Keratinocyte (primary cell): ENCODE measurements at regions not wholly inside any gene's neighbourhood (a gene's known extent, or its start where the extent isn't known, plus 50 kb on each side); places are given as distances from the start of the nearest gene placed in this dataset.

ENCODE experiments used
- DNase-seq: peaks from one replicate; pipeline ENCODE4 v3.0.0-alpha.2; 2011; ENCODE audit warnings: low read depth, missing footprints, low spot score
- FAIRE-seq: peaks from 2 replicates; lab custom pipeline; 2011; peaks lifted over from hg19 to GRCh38; lab: Jason Lieb, UNC
- H2AFZ ChIP-seq: 2 replicates; pipeline ENCODE4 v1.6.0; 2012; ENCODE audit warnings: low read length, control low read depth, inconsistent platforms; ENCODE audit not compliant: control insufficient read depth
- H3K27ac ChIP-seq: 2 replicates; pipeline ENCODE4 v1.5.1; 2011; ENCODE audit warnings: low read length; ENCODE audit not compliant: control insufficient read depth, insufficient read depth
- H3K27me3 ChIP-seq: 3 replicates; pipeline ENCODE4 v1.6.0; 2011; ENCODE audit warnings: low read length; ENCODE audit not compliant: control insufficient read depth, insufficient read depth; ENCODE audit errors: extremely low read depth
- H3K36me3 ChIP-seq, 2 experiments: 2 replicates in 1 of 2; 3 replicates in 1 of 2; pipeline ENCODE4 v1.5.1; 2011; ENCODE audit warnings: low read length in 2 of 2, mild to moderate bottlenecking in 1 of 2; ENCODE audit not compliant: control insufficient read depth in 2 of 2, insufficient read depth in 2 of 2; ENCODE audit errors: extremely low read depth in 1 of 2
- H3K4me1 ChIP-seq: 3 replicates; pipeline ENCODE4 v1.5.1; 2011; ENCODE audit warnings: low read length; ENCODE audit not compliant: control insufficient read depth, insufficient read depth; ENCODE audit errors: extremely low read depth
- H3K4me2 ChIP-seq: 3 replicates; pipeline ENCODE4 v1.6.0; 2011; ENCODE audit warnings: low read depth, low read length; ENCODE audit not compliant: control insufficient read depth, insufficient read depth; ENCODE audit errors: extremely low read depth
- H3K4me3 ChIP-seq, 3 experiments: fragments of 200-600 bp in 1 of 3; sonication (generic) in 1 of 3; 2 replicates in 2 of 3; 3 replicates in 1 of 3; pipeline ENCODE4 v1.5.1; 2011 to 2016; ENCODE audit warnings: low read length in 3 of 3, mild to moderate bottlenecking in 3 of 3, control low read depth in 2 of 3, inconsistent platforms in 1 of 3, low read depth in 1 of 3, mixed read lengths in 1 of 3, mixed run types in 1 of 3, moderate library complexity in 1 of 3; ENCODE audit not compliant: control insufficient read depth in 2 of 3, insufficient read depth in 2 of 3; ENCODE audit errors: extremely low read depth in 1 of 3
- H3K79me2 ChIP-seq: 2 replicates; pipeline ENCODE4 v1.6.0; 2012; ENCODE audit warnings: low read length; ENCODE audit not compliant: control insufficient read depth, insufficient read depth
- H3K9ac ChIP-seq: 3 replicates; pipeline ENCODE4 v1.6.0; 2011; ENCODE audit warnings: low read length; ENCODE audit not compliant: control insufficient read depth, insufficient read depth; ENCODE audit errors: extremely low read depth
- H3K9me1 ChIP-seq: 3 replicates; pipeline ENCODE4 v1.6.0; 2011; ENCODE audit warnings: low read length; ENCODE audit not compliant: control insufficient read depth, insufficient read depth; ENCODE audit errors: extremely low read depth
- H3K9me3 ChIP-seq: 2 replicates; pipeline ENCODE4 v1.5.1; 2012; ENCODE audit warnings: low read depth, low read length; ENCODE audit not compliant: control insufficient read depth
- H4K20me1 ChIP-seq: 3 replicates; pipeline ENCODE4 v1.6.0; 2011; ENCODE audit warnings: low read length; ENCODE audit not compliant: control insufficient read depth, insufficient read depth; ENCODE audit errors: extremely low read depth
- CTCF ChIP-seq, 3 experiments: IDR thresholded peaks in 1 of 3; conservative IDR thresholded peaks in 1 of 3; optimal IDR thresholded peaks in 1 of 3; 2 replicates in 2 of 3; 3 replicates in 1 of 3; pipeline versions ENCODE3 to v1.5.1; 2011; ENCODE audit warnings: low read length in 3 of 3, mild to moderate bottlenecking in 3 of 3, moderate library complexity in 2 of 3, control low read depth in 1 of 3, inconsistent platforms in 1 of 3; ENCODE audit not compliant: insufficient read depth in 2 of 3; ENCODE audit errors: extremely low read depth in 1 of 3
- EZH2 ChIP-seq: IDR thresholded peaks from one replicate; pipeline ENCODE4 v1.6.1; 2012; ENCODE audit warnings: inconsistent platforms, mild to moderate bottlenecking, low read length, moderate library complexity
- dilution Hi-C: fragments of 300-500 bp; cut with MboI; formaldehyde crosslinking; loops from one replicate; pipeline ENCODE4 v1.7.0; 2020; ENCODE audit warnings: low sequenced_read_pairs; ENCODE audit not compliant: extremely low pct_ligation_motif_present

GRCh38 chr13:32889986-32890565, 126.1 kb upstream of the KL start:
- dilution Hi-C loops = no loop called here
- TF ChIP-seq CTCF (optimal IDR thresholded peaks at IDR 0.05 in 1 of 3, IDR thresholded peaks at IDR 0.05 in 1 of 3, conservative IDR thresholded peaks at IDR 0.05 in 1 of 3; ENCODE audit: extremely low read depth in 1 of 3, insufficient read depth in 2 of 3, low read length in 3 of 3) (no peak), EZH2 (no peak)
- peaks cover 10% of the 10 kb centered on the region for H3K4me1 ChIP-seq

GRCh38 chr13:32893176-32893575, 123.0 kb upstream of the KL start:
- Histone ChIP-seq H3K79me2 (no peaks in the 10 kb centered on the region), H3K9ac (no peak overlapping the region), H3K4me3 (no peak overlapping the region), H3K4me1 (peaks cover 21% of the 10 kb centered on the region), H3K4me2 (no peak overlapping the region), H2AFZ (no peak overlapping the region), H3K36me3 (no peaks in the 10 kb centered on the region), H3K9me1 (no peaks in the 10 kb centered on the region), H4K20me1 (no peaks in the 10 kb centered on the region), H3K27ac (no peak overlapping the region), H3K9me3 (no peaks in the 10 kb centered on the region), H3K27me3 (no peaks in the 10 kb centered on the region)
- dilution Hi-C loops = no loop called here
- no peak for DNase-seq
- no peak for TF ChIP-seq CTCF (optimal IDR thresholded peaks at IDR 0.05 in 1 of 3, IDR thresholded peaks at IDR 0.05 in 1 of 3, conservative IDR thresholded peaks at IDR 0.05 in 1 of 3; ENCODE audit: extremely low read depth in 1 of 3, insufficient read depth in 2 of 3, low read length in 3 of 3)
- TF ChIP-seq EZH2 = no peak
- no peak for FAIRE-seq

More at GRCh38 chr13:32889986-32890565, 126.1 kb upstream of the KL start:
- Histone ChIP-seq H4K20me1 (no peaks in the 10 kb centered on the region), H3K9me3 (no peaks in the 10 kb centered on the region), H3K4me3 (no peak overlapping the region), H3K79me2 (no peaks in the 10 kb centered on the region), H3K9me1 (no peaks in the 10 kb centered on the region), H3K4me2 (no peak overlapping the region), H3K36me3 (no peaks in the 10 kb centered on the region), H3K27ac (no peak overlapping the region), H3K27me3 (no peaks in the 10 kb centered on the region), H2AFZ (no peak overlapping the region), H3K9ac (no peak overlapping the region)
- DNase-seq (no peak), FAIRE-seq (no peak)
